ENCODE measurements at regions not wholly inside any gene's neighbourhood (a gene's known extent, or its start where the extent isn't known, plus 50 kb on each side); places are given as distances from the start of the nearest gene placed in this dataset.

DNA sequence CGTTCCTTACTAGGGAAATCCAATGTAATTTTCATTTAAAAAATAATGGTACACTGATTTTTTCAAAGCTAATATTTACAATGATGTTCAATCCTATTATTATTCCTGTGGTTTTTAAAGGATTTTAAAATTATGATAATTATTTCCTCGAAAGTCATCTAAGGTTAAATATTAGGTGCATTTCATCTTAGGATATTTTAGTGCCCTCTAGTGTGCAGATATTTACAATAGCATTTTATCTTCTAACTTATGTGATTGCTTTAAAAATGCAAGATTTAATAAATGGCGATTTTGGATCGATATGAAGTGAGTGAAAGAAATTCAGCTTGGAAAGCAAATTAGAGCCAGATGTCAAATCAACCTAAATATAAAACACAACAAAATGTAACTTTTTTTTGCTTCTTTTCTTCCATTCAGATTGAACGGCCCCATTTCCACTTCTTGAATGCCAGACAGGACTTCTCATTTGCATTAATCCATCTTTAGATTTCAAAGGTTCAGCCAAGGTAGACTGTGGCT is 293.5 kb downstream of the SLC6A15 start:
- no peak overlapping the region for H3K9ac ChIP-seq (ENCODE audit: low read depth in 1 of 2, low read length in 2 of 2)
- H3K36me3 ChIP-seq (ENCODE audit: control insufficient read depth in 4 of 4, insufficient read depth in 3 of 4, low read depth in 1 of 4, low read length in 3 of 4) = no peaks in the 10 kb centered on the region
- H3K4me1 ChIP-seq (ENCODE audit: control insufficient read depth in 4 of 4, insufficient read depth in 4 of 4, low read length in 3 of 4) = no peaks in the 10 kb centered on the region
- TF ChIP-seq, protein P1, sequence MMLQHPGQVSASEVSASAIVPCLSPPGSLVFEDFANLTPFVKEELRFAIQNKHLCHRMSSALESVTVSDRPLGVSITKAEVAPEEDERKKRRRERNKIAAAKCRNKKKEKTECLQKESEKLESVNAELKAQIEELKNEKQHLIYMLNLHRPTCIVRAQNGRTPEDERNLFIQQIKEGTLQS (IDR thresholded peaks at IDR 0.05) = no peak
- TF ChIP-seq MAX (IDR thresholded peaks at IDR 0.05) = no peak
- no peak for TF ChIP-seq FOXA2 (IDR thresholded peaks at IDR 0.05)
- no peak for TF ChIP-seq YY1 (IDR thresholded peaks at IDR 0.05)
- TF ChIP-seq RXRA (IDR thresholded peaks at IDR 0.05) = no peak
- no peak for TF ChIP-seq JUND (IDR thresholded peaks at IDR 0.05)
- no peak for TF ChIP-seq CTCF (IDR thresholded peaks at IDR 0.05; ENCODE audit: low read depth, low read length, missing input control)
- TF ChIP-seq, protein P2, sequence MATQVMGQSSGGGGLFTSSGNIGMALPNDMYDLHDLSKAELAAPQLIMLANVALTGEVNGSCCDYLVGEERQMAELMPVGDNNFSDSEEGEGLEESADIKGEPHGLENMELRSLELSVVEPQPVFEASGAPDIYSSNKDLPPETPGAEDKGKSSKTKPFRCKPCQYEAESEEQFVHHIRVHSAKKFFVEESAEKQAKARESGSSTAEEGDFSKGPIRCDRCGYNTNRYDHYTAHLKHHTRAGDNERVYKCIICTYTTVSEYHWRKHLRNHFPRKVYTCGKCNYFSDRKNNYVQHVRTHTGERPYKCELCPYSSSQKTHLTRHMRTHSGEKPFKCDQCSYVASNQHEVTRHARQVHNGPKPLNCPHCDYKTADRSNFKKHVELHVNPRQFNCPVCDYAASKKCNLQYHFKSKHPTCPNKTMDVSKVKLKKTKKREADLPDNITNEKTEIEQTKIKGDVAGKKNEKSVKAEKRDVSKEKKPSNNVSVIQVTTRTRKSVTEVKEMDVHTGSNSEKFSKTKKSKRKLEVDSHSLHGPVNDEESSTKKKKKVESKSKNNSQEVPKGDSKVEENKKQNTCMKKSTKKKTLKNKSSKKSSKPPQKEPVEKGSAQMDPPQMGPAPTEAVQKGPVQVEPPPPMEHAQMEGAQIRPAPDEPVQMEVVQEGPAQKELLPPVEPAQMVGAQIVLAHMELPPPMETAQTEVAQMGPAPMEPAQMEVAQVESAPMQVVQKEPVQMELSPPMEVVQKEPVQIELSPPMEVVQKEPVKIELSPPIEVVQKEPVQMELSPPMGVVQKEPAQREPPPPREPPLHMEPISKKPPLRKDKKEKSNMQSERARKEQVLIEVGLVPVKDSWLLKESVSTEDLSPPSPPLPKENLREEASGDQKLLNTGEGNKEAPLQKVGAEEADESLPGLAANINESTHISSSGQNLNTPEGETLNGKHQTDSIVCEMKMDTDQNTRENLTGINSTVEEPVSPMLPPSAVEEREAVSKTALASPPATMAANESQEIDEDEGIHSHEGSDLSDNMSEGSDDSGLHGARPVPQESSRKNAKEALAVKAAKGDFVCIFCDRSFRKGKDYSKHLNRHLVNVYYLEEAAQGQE (IDR thresholded peaks at IDR 0.05) = no peak
- no peak for TF ChIP-seq GABPA (IDR thresholded peaks at IDR 0.05 in 1 of 2, conservative IDR thresholded peaks at IDR 0.05 in 1 of 2)
- no peak for TF ChIP-seq HNF4G (IDR thresholded peaks at IDR 0.05)
- TF ChIP-seq RAD21 (IDR thresholded peaks at IDR 0.05) = no peak
- no peak for TF ChIP-seq SP1 (IDR thresholded peaks at IDR 0.05)
- TF ChIP-seq HNF4A (conservative IDR thresholded peaks at IDR 0.05) = no peak
- TF ChIP-seq ZBTB33 (IDR thresholded peaks at IDR 0.05) = no peak
- no peaks in the 10 kb centered on the region for H3K9me3 ChIP-seq (ENCODE audit: control insufficient read depth in 4 of 4, low read length in 3 of 4)
- no peak for DNase-seq (ENCODE audit: low spot score)
- H3K27me3 ChIP-seq (ENCODE audit: control insufficient read depth in 4 of 4, insufficient read depth in 4 of 4, low read length in 3 of 4) = no peaks in the 10 kb centered on the region
- no peak overlapping the region for H3K4me3 ChIP-seq (ENCODE audit: low read depth in 1 of 3, low read length in 3 of 3)
- WGBS = 64% methylated on average over 5 of the region's 5 CpGs
- H3K27ac ChIP-seq (ENCODE audit: low read depth in 1 of 2, low read length in 2 of 2) = no peak overlapping the region

DNA sequence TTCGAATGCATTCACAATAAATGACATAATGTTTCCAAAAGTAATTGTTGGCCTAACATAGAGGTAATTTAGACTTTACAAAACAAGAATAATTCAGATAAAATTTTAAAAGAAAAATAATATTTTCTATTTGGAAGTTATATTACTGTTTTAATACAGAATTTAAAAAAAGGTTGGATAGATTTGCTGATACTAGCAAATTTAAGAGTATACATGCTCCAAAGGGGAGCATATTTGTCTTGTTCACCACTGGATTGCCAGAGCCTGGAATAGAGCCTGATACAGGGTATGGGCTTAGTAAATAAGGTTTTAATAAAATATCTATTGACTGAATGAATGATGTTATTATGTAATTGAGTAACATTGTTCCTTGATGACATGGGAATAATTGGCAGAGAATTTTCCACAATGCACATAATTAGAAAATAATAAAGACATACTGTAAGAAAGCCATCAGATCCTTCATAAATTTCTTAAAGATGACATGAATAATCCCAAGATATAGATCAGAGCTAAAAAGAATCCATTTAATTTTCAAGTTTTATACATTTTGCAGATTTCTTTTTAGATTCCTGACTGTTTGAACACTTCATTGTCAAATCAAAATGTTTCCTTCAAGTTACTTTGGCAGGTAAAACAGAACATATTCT is 305.3 kb downstream of the SLC6A15 start:
- Histone ChIP-seq H3K9me3 (ENCODE audit: control insufficient read depth in 4 of 4, low read length in 3 of 4) (no peaks in the 10 kb centered on the region), H3K4me1 (ENCODE audit: control insufficient read depth in 4 of 4, insufficient read depth in 4 of 4, low read length in 3 of 4) (no peaks in the 10 kb centered on the region), H3K9ac (ENCODE audit: low read depth in 1 of 2, low read length in 2 of 2) (no peak overlapping the region), H3K4me3 (ENCODE audit: low read depth in 1 of 3, low read length in 3 of 3) (no peak overlapping the region), H3K36me3 (ENCODE audit: control insufficient read depth in 4 of 4, insufficient read depth in 3 of 4, low read depth in 1 of 4, low read length in 3 of 4) (no peaks in the 10 kb centered on the region), H3K27ac (ENCODE audit: low read depth in 1 of 2, low read length in 2 of 2) (no peak overlapping the region), H3K27me3 (ENCODE audit: control insufficient read depth in 4 of 4, insufficient read depth in 4 of 4, low read length in 3 of 4) (no peaks in the 10 kb centered on the region)
- no peak for DNase-seq (ENCODE audit: low spot score)
- 71% methylated on average over 1 of the region's 1 CpG for WGBS
- no peak for TF ChIP-seq RXRA (IDR thresholded peaks at IDR 0.05)
- no peak for TF ChIP-seq RAD21 (IDR thresholded peaks at IDR 0.05)
- TF ChIP-seq, protein P2 (IDR thresholded peaks at IDR 0.05) = no peak
- TF ChIP-seq NR2F2 (IDR thresholded peaks at IDR 0.05) = no peak
- TF ChIP-seq TAF1 (conservative IDR thresholded peaks at IDR 0.05) = no peak
- TF ChIP-seq CTCF (IDR thresholded peaks at IDR 0.05; ENCODE audit: low read depth, low read length, missing input control) = no peak
- TF ChIP-seq YY1 (IDR thresholded peaks at IDR 0.05) = no peak
- no peak for TF ChIP-seq SP1 (IDR thresholded peaks at IDR 0.05)
- TF ChIP-seq, protein P1 (IDR thresholded peaks at IDR 0.05) = no peak
- no peak for TF ChIP-seq FOXA2 (IDR thresholded peaks at IDR 0.05)
- TF ChIP-seq HNF4A (conservative IDR thresholded peaks at IDR 0.05) = no peak
- TF ChIP-seq JUND (IDR thresholded peaks at IDR 0.05) = no peak
